NB4 (cell line): ENCODE measurements at regions not wholly inside any gene's neighbourhood (a gene's known extent, or its start where the extent isn't known, plus 50 kb on each side); places are given as distances from the start of the nearest gene placed in this dataset.

Experiments used
- DNase-seq: peaks from one replicate; pipeline ENCODE4 v3.0.0; 2010; ENCODE audit warnings: low read depth
- H3K4me3 ChIP-seq: one replicate; pipeline ENCODE4 v1.5.1; 2011; ENCODE audit warnings: mild to moderate bottlenecking, low read depth, low read length, moderate library complexity
- MYC ChIP-seq: IDR thresholded peaks from 2 replicates; pipeline ENCODE4 v1.6.1; 2011; ENCODE audit warnings: low read depth, low read length
- POLR2A ChIP-seq: IDR thresholded peaks from 2 replicates; pipeline ENCODE4 v1.6.1; 2011; ENCODE audit warnings: mild to moderate bottlenecking; ENCODE audit not compliant: insufficient read length; ENCODE audit errors: extremely low read depth
- TF ChIP-seq, protein P1 (sequence below): IDR thresholded peaks from 2 replicates; pipeline ENCODE4 v1.6.1; 2011; ENCODE audit warnings: low read depth, low read length
- TF ChIP-seq, protein P2 (sequence below): IDR thresholded peaks from one replicate; pipeline ENCODE4 v1.5.1; 2012; ENCODE audit warnings: low read depth, low read length

DNA sequence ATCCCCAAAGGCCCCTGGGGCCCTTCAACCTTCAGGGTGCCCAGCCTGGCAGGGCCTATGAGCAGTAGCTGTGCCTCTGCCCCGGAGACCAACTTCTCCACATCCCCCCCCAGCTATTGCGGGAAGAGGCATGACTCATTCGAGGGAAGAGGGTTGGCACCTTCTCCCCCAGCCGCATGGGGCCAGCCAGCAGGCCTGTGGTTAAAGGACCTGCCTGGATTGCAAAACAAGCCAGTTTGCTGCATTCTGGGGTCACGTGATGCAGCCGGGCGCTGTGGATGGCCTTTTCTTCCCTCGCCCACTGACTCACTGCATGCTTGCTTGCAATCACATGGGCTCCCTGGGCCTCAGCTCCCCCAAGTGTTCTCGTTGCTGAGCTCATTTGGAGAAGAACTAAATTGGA is 182.5 kb downstream of the MAFB start:
- TF ChIP-seq, protein P1, sequence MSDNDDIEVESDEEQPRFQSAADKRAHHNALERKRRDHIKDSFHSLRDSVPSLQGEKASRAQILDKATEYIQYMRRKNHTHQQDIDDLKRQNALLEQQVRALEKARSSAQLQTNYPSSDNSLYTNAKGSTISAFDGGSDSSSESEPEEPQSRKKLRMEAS, result peak; percentile 99
- TF ChIP-seq, protein P2, sequence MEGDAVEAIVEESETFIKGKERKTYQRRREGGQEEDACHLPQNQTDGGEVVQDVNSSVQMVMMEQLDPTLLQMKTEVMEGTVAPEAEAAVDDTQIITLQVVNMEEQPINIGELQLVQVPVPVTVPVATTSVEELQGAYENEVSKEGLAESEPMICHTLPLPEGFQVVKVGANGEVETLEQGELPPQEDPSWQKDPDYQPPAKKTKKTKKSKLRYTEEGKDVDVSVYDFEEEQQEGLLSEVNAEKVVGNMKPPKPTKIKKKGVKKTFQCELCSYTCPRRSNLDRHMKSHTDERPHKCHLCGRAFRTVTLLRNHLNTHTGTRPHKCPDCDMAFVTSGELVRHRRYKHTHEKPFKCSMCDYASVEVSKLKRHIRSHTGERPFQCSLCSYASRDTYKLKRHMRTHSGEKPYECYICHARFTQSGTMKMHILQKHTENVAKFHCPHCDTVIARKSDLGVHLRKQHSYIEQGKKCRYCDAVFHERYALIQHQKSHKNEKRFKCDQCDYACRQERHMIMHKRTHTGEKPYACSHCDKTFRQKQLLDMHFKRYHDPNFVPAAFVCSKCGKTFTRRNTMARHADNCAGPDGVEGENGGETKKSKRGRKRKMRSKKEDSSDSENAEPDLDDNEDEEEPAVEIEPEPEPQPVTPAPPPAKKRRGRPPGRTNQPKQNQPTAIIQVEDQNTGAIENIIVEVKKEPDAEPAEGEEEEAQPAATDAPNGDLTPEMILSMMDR, result peak; percentile 15
- TF ChIP-seq POLR2A, result no peak
- peak; percentile 97 for TF ChIP-seq MYC
- no peak overlapping the region for H3K4me3 ChIP-seq
- peak; percentile 100 for DNase-seq

DNA sequence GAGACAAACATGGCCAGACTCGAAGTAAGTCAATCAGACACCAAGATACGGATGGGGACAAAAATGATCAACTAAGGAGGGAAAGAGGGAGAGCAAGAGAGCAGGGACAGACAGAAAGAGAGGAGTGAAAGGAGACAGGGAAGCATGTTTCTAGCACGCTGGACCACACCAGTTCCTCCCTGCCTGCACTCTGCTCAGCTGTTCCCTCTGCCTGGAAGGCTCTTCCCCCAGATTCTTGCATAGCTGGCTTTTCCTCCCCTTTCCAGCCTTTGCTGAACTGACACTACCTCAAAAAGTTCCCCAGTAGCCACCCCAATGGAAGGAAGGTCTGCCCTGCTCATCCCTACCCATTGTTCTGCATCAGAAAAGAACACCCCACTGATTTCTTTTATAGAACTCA is 185.9 kb downstream of the MAFB start:
- H3K4me3 ChIP-seq, result no peak overlapping the region
- DNase-seq, result no peak
- TF ChIP-seq POLR2A (no peak), MYC (no peak)
- TF ChIP-seq, protein P2, result no peak
- TF ChIP-seq, protein P1, result no peak

DNA sequence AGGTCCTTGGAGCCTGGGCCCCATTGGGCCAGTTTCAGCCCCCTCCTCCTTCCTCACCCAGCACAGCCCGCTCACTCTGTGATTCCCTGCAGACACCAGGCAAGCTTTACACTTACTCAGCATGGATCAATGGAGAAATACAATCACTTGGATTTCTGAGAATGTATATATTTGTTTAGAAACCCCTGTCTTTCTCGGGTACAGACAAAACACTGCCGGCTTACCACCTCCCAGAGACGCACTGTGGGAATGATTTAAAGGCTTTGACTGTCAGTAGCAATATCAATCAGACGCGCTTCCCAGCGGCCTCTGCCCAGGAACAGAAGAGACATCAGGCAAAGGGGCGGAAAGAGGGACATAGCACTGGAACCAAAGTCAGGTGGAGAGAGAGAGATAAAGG is 186.5 kb downstream of the MAFB start:
- no peak for TF ChIP-seq MYC
- TF ChIP-seq, protein P2, result no peak
- TF ChIP-seq POLR2A, result no peak
- TF ChIP-seq, protein P1, result no peak
- no peak overlapping the region for H3K4me3 ChIP-seq
- no peak for DNase-seq

DNA sequence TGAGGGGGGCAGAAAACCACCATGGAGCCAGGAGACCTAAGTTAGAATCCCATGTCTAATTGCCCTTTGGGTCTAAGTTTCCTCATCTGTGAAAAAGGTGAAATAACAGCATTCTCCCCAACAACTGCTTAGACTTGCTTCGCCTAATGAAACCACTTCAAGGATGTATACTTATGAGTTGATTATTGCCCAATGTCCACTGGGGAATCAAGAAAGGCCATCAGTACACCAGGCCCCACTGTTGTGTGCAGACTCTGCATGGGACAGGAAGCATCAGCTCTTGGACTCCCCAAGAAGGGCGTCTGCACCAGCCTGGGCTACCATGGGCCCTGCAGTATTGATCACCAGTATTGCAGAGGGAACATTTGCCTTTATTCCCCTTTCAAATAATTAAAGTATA is 189.6 kb downstream of the MAFB start:
- TF ChIP-seq MYC (no peak), POLR2A (no peak)
- TF ChIP-seq, protein P1, result no peak
- TF ChIP-seq, protein P2, result no peak
- DNase-seq, result peak; percentile 81
- no peak overlapping the region for H3K4me3 ChIP-seq

DNA sequence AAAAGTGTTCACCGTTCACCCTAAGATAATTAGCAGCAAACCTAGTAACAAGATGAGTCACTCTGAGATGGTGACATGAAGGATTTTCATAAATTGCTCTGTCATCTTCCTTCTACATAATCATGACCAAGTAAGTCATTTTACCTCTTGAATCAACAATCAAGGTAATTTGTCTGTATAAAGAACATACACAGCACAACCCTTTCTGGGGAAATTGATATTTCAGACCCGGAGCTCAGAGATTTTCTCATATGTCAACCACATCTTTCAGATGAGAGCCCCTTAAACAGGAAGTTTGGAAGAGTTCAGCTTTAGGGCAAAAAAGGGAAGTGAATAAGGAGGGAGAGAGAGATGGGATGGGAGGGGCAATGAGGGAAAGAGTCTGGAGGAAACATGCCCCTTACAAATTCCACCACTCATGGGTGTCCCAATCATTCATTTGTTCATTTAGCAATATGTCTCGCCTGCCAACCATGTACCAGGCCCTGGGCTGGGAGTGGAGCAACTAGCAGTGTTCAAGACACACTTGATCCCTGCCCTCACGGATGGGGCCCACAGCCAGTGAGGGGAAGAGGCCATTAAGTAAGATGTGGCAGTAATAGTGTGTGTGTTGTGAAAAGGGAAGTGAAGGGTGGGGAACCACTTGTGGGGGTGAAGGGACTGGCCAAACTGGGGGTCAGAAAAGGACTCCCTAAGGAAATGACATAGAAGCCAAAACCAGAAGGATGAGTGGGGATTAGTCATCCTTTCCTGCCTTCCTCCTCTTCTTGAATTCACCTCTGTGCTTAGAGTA is 190.9 kb downstream of the MAFB start:
- peak; percentile 98 for DNase-seq
- TF ChIP-seq, protein P1, result peak; percentile 32
- TF ChIP-seq, protein P2, result no peak
- H3K4me3 ChIP-seq, result peak overlapping the region; percentile 12
